ENCODE measurements at regions not wholly inside any gene's neighbourhood (a gene's known extent, or its start where the extent isn't known, plus 50 kb on each side); places are given as distances from the start of the nearest gene placed in this dataset.

GRCh38 chr2:220434385-220434784 is 807.0 kb downstream of the SLC4A3 start:
- no peak for ATAC-seq
- no peak for DNase-seq (ENCODE audit: low spot score in 2 of 2)
- H3K36me3 Mint-ChIP-seq: no peaks in the 10 kb centered on the region
- no peak overlapping the region for H3K27ac Mint-ChIP-seq
- peaks cover 5 to 14% of the 10 kb centered on the region in 2 donors for H3K9me3 Mint-ChIP-seq

- H3K9me3 Mint-ChIP-seq: peaks cover 5 to 28% of the 10 kb centered on the region in 2 donors
- H3K36me3 Mint-ChIP-seq: no peaks in the 10 kb centered on the region
- no peak overlapping the region for H3K27ac Mint-ChIP-seq
- ATAC-seq (no peak), DNase-seq (ENCODE audit: low spot score in 2 of 2) (no peak)
Observed at GRCh38 chr2:220437938-220438337, 810.5 kb downstream of the SLC4A3 start.

- peaks cover 5 to 23% of the 10 kb centered on the region in 2 donors for H3K9me3 Mint-ChIP-seq
- DNase-seq (ENCODE audit: low spot score in 2 of 2): no peak
- H3K27ac Mint-ChIP-seq: no peak overlapping the region
- H3K36me3 Mint-ChIP-seq: no peaks in the 10 kb centered on the region
- no peak for ATAC-seq
Observed at GRCh38 chr2:220440731-220441130, 813.3 kb downstream of the SLC4A3 start.

GRCh38 chr2:220441404-220441803 is 814.0 kb downstream of the SLC4A3 start:
- no peaks in the 10 kb centered on the region for H3K36me3 Mint-ChIP-seq
- DNase-seq (ENCODE audit: low spot score in 2 of 2): no peak
- no peak for ATAC-seq
- H3K9me3 Mint-ChIP-seq: peaks cover 5 to 26% of the 10 kb centered on the region in 2 donors
- H3K27ac Mint-ChIP-seq: no peak overlapping the region

- Mint-ChIP-seq H3K27ac (no peak overlapping the region), H3K9me3 (peaks cover 11 to 32% of the 10 kb centered on the region in 2 donors), H3K36me3 (no peaks in the 10 kb centered on the region)
- ATAC-seq: no peak
- DNase-seq (ENCODE audit: low spot score in 2 of 2): no peak
Observed at GRCh38 chr2:220442012-220442411, 814.6 kb downstream of the SLC4A3 start.

- H3K27ac Mint-ChIP-seq: no peak overlapping the region
- ATAC-seq (no peak), DNase-seq (ENCODE audit: low spot score in 2 of 2) (no peak)
Observed at GRCh38 chr2:220445429-220446105, 818.1 kb downstream of the SLC4A3 start.

GRCh38 chr2:220446106-220446712 is 818.8 kb downstream of the SLC4A3 start:
- H3K36me3 Mint-ChIP-seq: no peaks in the 10 kb centered on the region
- H3K27ac Mint-ChIP-seq: no peak overlapping the region
- no peak for DNase-seq (ENCODE audit: low spot score in 2 of 2)
- peaks cover 11 to 23% of the 10 kb centered on the region in 2 donors for H3K9me3 Mint-ChIP-seq
- ATAC-seq: no peak

More at GRCh38 chr2:220445429-220446105, 818.1 kb downstream of the SLC4A3 start:
- H3K36me3 Mint-ChIP-seq: no peaks in the 10 kb centered on the region
- peaks cover 11 to 23% of the 10 kb centered on the region in 2 donors for H3K9me3 Mint-ChIP-seq

GRCh38 chr2:220450846-220451245 is 823.4 kb downstream of the SLC4A3 start:
- Mint-ChIP-seq H3K36me3 (no peaks in the 10 kb centered on the region), H3K9me3 (peaks cover 11 to 20% of the 10 kb centered on the region in 2 donors), H3K27ac (no peak overlapping the region)
- no peak for DNase-seq (ENCODE audit: low spot score in 2 of 2)
- ATAC-seq: no peak

GRCh38 chr2:220451438-220451837 is 824.0 kb downstream of the SLC4A3 start:
- ATAC-seq (no peak), DNase-seq (ENCODE audit: low spot score in 2 of 2) (no peak)
- peaks cover 11 to 17% of the 10 kb centered on the region in 2 donors for H3K9me3 Mint-ChIP-seq
- no peak overlapping the region for H3K27ac Mint-ChIP-seq
- no peaks in the 10 kb centered on the region for H3K36me3 Mint-ChIP-seq

GRCh38 chr2:220452561-220452960 is 825.1 kb downstream of the SLC4A3 start:
- ATAC-seq (no peak), DNase-seq (ENCODE audit: low spot score in 2 of 2) (no peak)
- H3K27ac Mint-ChIP-seq: no peak overlapping the region
- no peaks in the 10 kb centered on the region for H3K36me3 Mint-ChIP-seq
- H3K9me3 Mint-ChIP-seq: peaks cover 0 to 11% of the 10 kb centered on the region in 2 donors

GRCh38 chr2:220455351-220455990 is 828.0 kb downstream of the SLC4A3 start:
- ATAC-seq (no peak), DNase-seq (ENCODE audit: low spot score in 2 of 2) (no peak)
- no peaks in the 10 kb centered on the region for H3K36me3 Mint-ChIP-seq
- no peak overlapping the region for H3K27ac Mint-ChIP-seq
- peaks cover 0 to 7% of the 10 kb centered on the region in 2 donors for H3K9me3 Mint-ChIP-seq

GRCh38 chr2:220458051-220458450 is 830.6 kb downstream of the SLC4A3 start:
- H3K36me3 Mint-ChIP-seq: no peaks in the 10 kb centered on the region
- DNase-seq (ENCODE audit: low spot score in 2 of 2): no peak
- ATAC-seq: no peak
- H3K27ac Mint-ChIP-seq: no peak overlapping the region
- peaks cover 0 to 10% of the 10 kb centered on the region in 2 donors for H3K9me3 Mint-ChIP-seq

- H3K27ac Mint-ChIP-seq: no peak overlapping the region
- no peaks in the 10 kb centered on the region for H3K36me3 Mint-ChIP-seq
Observed at GRCh38 chr2:220460257-220460985, 833.0 kb downstream of the SLC4A3 start.

GRCh38 chr2:220463876-220464275 is 836.4 kb downstream of the SLC4A3 start:
- DNase-seq (ENCODE audit: low spot score in 2 of 2) (no peak), ATAC-seq (no peak)
- H3K27ac Mint-ChIP-seq: no peak overlapping the region
- H3K36me3 Mint-ChIP-seq: no peaks in the 10 kb centered on the region
- peaks cover 0 to 3% of the 10 kb centered on the region in 2 donors for H3K9me3 Mint-ChIP-seq

More at GRCh38 chr2:220460257-220460985, 833.0 kb downstream of the SLC4A3 start:
- H3K9me3 Mint-ChIP-seq: peaks cover 0 to 6% of the 10 kb centered on the region in 2 donors
- no peak for DNase-seq (ENCODE audit: low spot score in 2 of 2)
- no peak for ATAC-seq

GRCh38 chr2:220465700-220466099 is 838.3 kb downstream of the SLC4A3 start:
- no peak for DNase-seq (ENCODE audit: low spot score in 2 of 2)
- Mint-ChIP-seq H3K36me3 (no peaks in the 10 kb centered on the region), H3K27ac (no peak overlapping the region), H3K9me3 (peaks cover 0 to 3% of the 10 kb centered on the region in 2 donors)
- ATAC-seq: no peak

- no peak for ATAC-seq
- no peak overlapping the region for H3K27ac Mint-ChIP-seq
- no peaks in the 10 kb centered on the region for H3K36me3 Mint-ChIP-seq
- H3K9me3 Mint-ChIP-seq: peaks cover 0 to 3% of the 10 kb centered on the region in 2 donors
- DNase-seq (ENCODE audit: low spot score in 2 of 2): no peak
Observed at GRCh38 chr2:220466251-220466691, 838.8 kb downstream of the SLC4A3 start.

- DNase-seq (ENCODE audit: low spot score in 2 of 2) (no peak), ATAC-seq (no peak)
- H3K27ac Mint-ChIP-seq: no peak overlapping the region
- no peaks in the 10 kb centered on the region for H3K36me3 Mint-ChIP-seq
- peaks cover 0 to 4% of the 10 kb centered on the region in 2 donors for H3K9me3 Mint-ChIP-seq
Observed at GRCh38 chr2:220469201-220469600, 841.8 kb downstream of the SLC4A3 start.

Data from activated naive CD4-positive, alpha-beta T cell treated with anti-CD3 and anti-CD28 coated beads, Interleukin-2, amount 50 U/mL, for 72 hours (primary cell).